Keratinocyte (primary cell): ENCODE measurements at regions not wholly inside any gene's neighbourhood (a gene's known extent, or its start where the extent isn't known, plus 50 kb on each side); places are given as distances from the start of the nearest gene placed in this dataset.

ENCODE experiments used
- DNase-seq: peaks from one replicate; pipeline ENCODE4 v3.0.0-alpha.2; 2011; ENCODE audit warnings: low read depth, missing footprints, low spot score
- FAIRE-seq: peaks from 2 replicates; lab custom pipeline; 2011; peaks lifted over from hg19 to GRCh38; lab: Jason Lieb, UNC
- H2AFZ ChIP-seq: 2 replicates; pipeline ENCODE4 v1.6.0; 2012; ENCODE audit warnings: low read length, control low read depth, inconsistent platforms; ENCODE audit not compliant: control insufficient read depth
- H3K27ac ChIP-seq: 2 replicates; pipeline ENCODE4 v1.5.1; 2011; ENCODE audit warnings: low read length; ENCODE audit not compliant: control insufficient read depth, insufficient read depth
- H3K27me3 ChIP-seq: 3 replicates; pipeline ENCODE4 v1.6.0; 2011; ENCODE audit warnings: low read length; ENCODE audit not compliant: control insufficient read depth, insufficient read depth; ENCODE audit errors: extremely low read depth
- H3K36me3 ChIP-seq, 2 experiments: 2 replicates in 1 of 2; 3 replicates in 1 of 2; pipeline ENCODE4 v1.5.1; 2011; ENCODE audit warnings: low read length in 2 of 2, mild to moderate bottlenecking in 1 of 2; ENCODE audit not compliant: control insufficient read depth in 2 of 2, insufficient read depth in 2 of 2; ENCODE audit errors: extremely low read depth in 1 of 2
- H3K4me1 ChIP-seq: 3 replicates; pipeline ENCODE4 v1.5.1; 2011; ENCODE audit warnings: low read length; ENCODE audit not compliant: control insufficient read depth, insufficient read depth; ENCODE audit errors: extremely low read depth
- H3K4me2 ChIP-seq: 3 replicates; pipeline ENCODE4 v1.6.0; 2011; ENCODE audit warnings: low read depth, low read length; ENCODE audit not compliant: control insufficient read depth, insufficient read depth; ENCODE audit errors: extremely low read depth
- H3K4me3 ChIP-seq, 3 experiments: fragments of 200-600 bp in 1 of 3; sonication (generic) in 1 of 3; 2 replicates in 2 of 3; 3 replicates in 1 of 3; pipeline ENCODE4 v1.5.1; 2011 to 2016; ENCODE audit warnings: low read length in 3 of 3, mild to moderate bottlenecking in 3 of 3, control low read depth in 2 of 3, inconsistent platforms in 1 of 3, low read depth in 1 of 3, mixed read lengths in 1 of 3, mixed run types in 1 of 3, moderate library complexity in 1 of 3; ENCODE audit not compliant: control insufficient read depth in 2 of 3, insufficient read depth in 2 of 3; ENCODE audit errors: extremely low read depth in 1 of 3
- H3K79me2 ChIP-seq: 2 replicates; pipeline ENCODE4 v1.6.0; 2012; ENCODE audit warnings: low read length; ENCODE audit not compliant: control insufficient read depth, insufficient read depth
- H3K9ac ChIP-seq: 3 replicates; pipeline ENCODE4 v1.6.0; 2011; ENCODE audit warnings: low read length; ENCODE audit not compliant: control insufficient read depth, insufficient read depth; ENCODE audit errors: extremely low read depth
- H3K9me1 ChIP-seq: 3 replicates; pipeline ENCODE4 v1.6.0; 2011; ENCODE audit warnings: low read length; ENCODE audit not compliant: control insufficient read depth, insufficient read depth; ENCODE audit errors: extremely low read depth
- H3K9me3 ChIP-seq: 2 replicates; pipeline ENCODE4 v1.5.1; 2012; ENCODE audit warnings: low read depth, low read length; ENCODE audit not compliant: control insufficient read depth
- H4K20me1 ChIP-seq: 3 replicates; pipeline ENCODE4 v1.6.0; 2011; ENCODE audit warnings: low read length; ENCODE audit not compliant: control insufficient read depth, insufficient read depth; ENCODE audit errors: extremely low read depth
- CTCF ChIP-seq, 3 experiments: IDR thresholded peaks in 1 of 3; conservative IDR thresholded peaks in 1 of 3; optimal IDR thresholded peaks in 1 of 3; 2 replicates in 2 of 3; 3 replicates in 1 of 3; pipeline versions ENCODE3 to v1.5.1; 2011; ENCODE audit warnings: low read length in 3 of 3, mild to moderate bottlenecking in 3 of 3, moderate library complexity in 2 of 3, control low read depth in 1 of 3, inconsistent platforms in 1 of 3; ENCODE audit not compliant: insufficient read depth in 2 of 3; ENCODE audit errors: extremely low read depth in 1 of 3
- EZH2 ChIP-seq: IDR thresholded peaks from one replicate; pipeline ENCODE4 v1.6.1; 2012; ENCODE audit warnings: inconsistent platforms, mild to moderate bottlenecking, low read length, moderate library complexity
- dilution Hi-C: fragments of 300-500 bp; cut with MboI; formaldehyde crosslinking; loops from one replicate; pipeline ENCODE4 v1.7.0; 2020; ENCODE audit warnings: low sequenced_read_pairs; ENCODE audit not compliant: extremely low pct_ligation_motif_present

- H3K9ac ChIP-seq: no peak overlapping the region
- dilution Hi-C loops: no loop called here
- no peak for FAIRE-seq
These were observed 168.7 kb downstream of the GPR37 start for GRCh38 chr7:124596881-124597280.

GRCh38 chr7:124590814-124591213 is 174.8 kb downstream of the GPR37 start:
- Histone ChIP-seq H3K9me1 (no peaks in the 10 kb centered on the region), H3K27ac (no peak overlapping the region), H3K27me3 (no peaks in the 10 kb centered on the region), H3K36me3 (no peaks in the 10 kb centered on the region), H3K4me1 (no peaks in the 10 kb centered on the region), H3K9ac (no peak overlapping the region), H3K4me3 (no peak overlapping the region), H3K79me2 (no peaks in the 10 kb centered on the region), H3K4me2 (no peak overlapping the region), H4K20me1 (no peaks in the 10 kb centered on the region), H2AFZ (no peak overlapping the region), H3K9me3 (no peaks in the 10 kb centered on the region)
- dilution Hi-C loops: no loop called here
- no peak for FAIRE-seq
- no peak for DNase-seq
- no peak for TF ChIP-seq CTCF (optimal IDR thresholded peaks at IDR 0.05 in 1 of 3, IDR thresholded peaks at IDR 0.05 in 1 of 3, conservative IDR thresholded peaks at IDR 0.05 in 1 of 3; ENCODE audit: extremely low read depth in 1 of 3, insufficient read depth in 2 of 3, low read length in 3 of 3)
- TF ChIP-seq EZH2: no peak

More at GRCh38 chr7:124596881-124597280, 168.7 kb downstream of the GPR37 start:
- Histone ChIP-seq H3K27me3 (no peaks in the 10 kb centered on the region), H3K4me2 (no peak overlapping the region), H3K79me2 (no peaks in the 10 kb centered on the region), H3K9me1 (no peaks in the 10 kb centered on the region), H3K4me3 (no peak overlapping the region), H3K4me1 (no peaks in the 10 kb centered on the region), H3K36me3 (no peaks in the 10 kb centered on the region), H2AFZ (no peak overlapping the region), H4K20me1 (no peaks in the 10 kb centered on the region), H3K27ac (no peak overlapping the region), H3K9me3 (no peaks in the 10 kb centered on the region)
- no peak for DNase-seq
- TF ChIP-seq CTCF (optimal IDR thresholded peaks at IDR 0.05 in 1 of 3, IDR thresholded peaks at IDR 0.05 in 1 of 3, conservative IDR thresholded peaks at IDR 0.05 in 1 of 3; ENCODE audit: extremely low read depth in 1 of 3, insufficient read depth in 2 of 3, low read length in 3 of 3) (no peak), EZH2 (no peak)
